Colonic mucosa (tissue), 4 donors: ENCODE measurements at regions not wholly inside any gene's neighbourhood (a gene's known extent, or its start where the extent isn't known, plus 50 kb on each side); places are given as distances from the start of the nearest gene placed in this dataset.

Experiments used
- DNase-seq: peaks from one replicate; pipeline ENCODE4 v3.0.0-alpha.2; 2020
- H3K27ac ChIP-seq: fragments of 200-600 bp; one replicate; pipeline ENCODE4 v1.8.0; 2021
- H3K27me3 ChIP-seq: fragments of 200-600 bp; one replicate; pipeline ENCODE4 v1.8.0; 2021
- H3K36me3 ChIP-seq: fragments of 200-600 bp; one replicate; pipeline ENCODE4 v1.8.0; 2021
- H3K4me1 ChIP-seq: fragments of 200-600 bp; one replicate; pipeline ENCODE4 v1.8.0; 2021; ENCODE audit warnings: mild to moderate bottlenecking
- H3K4me3 ChIP-seq: fragments of 200-600 bp; one replicate; pipeline ENCODE4 v1.8.0; 2021
- H3K9ac ChIP-seq, 2 donors: one replicate each; pipeline ENCODE4 v1.7.0; 2013; ENCODE audit warnings: control low read depth in 2 of 2, low read depth in 2 of 2, low read length in 2 of 2
- H3K9me3 ChIP-seq: fragments of 200-600 bp; one replicate; pipeline ENCODE4 v1.8.0; 2021
- CTCF ChIP-seq: fragments of 200-600 bp; IDR thresholded peaks from one replicate; pipeline ENCODE4 v1.8.0; 2022; ENCODE audit warnings: antibody characterized with exemption, mild to moderate bottlenecking
- intact Hi-C: fragments of 100-400 bp; cut with DNase I; formaldehyde crosslinking; loops from one replicate; pipeline ENCODE4 v1.14.1; 2022
- donor health status: healthy.
- donor health status: DM: no; HTN: no; CAD: no.
- donor health status: DM: no; HTN: no; CAD: no.

DNA sequence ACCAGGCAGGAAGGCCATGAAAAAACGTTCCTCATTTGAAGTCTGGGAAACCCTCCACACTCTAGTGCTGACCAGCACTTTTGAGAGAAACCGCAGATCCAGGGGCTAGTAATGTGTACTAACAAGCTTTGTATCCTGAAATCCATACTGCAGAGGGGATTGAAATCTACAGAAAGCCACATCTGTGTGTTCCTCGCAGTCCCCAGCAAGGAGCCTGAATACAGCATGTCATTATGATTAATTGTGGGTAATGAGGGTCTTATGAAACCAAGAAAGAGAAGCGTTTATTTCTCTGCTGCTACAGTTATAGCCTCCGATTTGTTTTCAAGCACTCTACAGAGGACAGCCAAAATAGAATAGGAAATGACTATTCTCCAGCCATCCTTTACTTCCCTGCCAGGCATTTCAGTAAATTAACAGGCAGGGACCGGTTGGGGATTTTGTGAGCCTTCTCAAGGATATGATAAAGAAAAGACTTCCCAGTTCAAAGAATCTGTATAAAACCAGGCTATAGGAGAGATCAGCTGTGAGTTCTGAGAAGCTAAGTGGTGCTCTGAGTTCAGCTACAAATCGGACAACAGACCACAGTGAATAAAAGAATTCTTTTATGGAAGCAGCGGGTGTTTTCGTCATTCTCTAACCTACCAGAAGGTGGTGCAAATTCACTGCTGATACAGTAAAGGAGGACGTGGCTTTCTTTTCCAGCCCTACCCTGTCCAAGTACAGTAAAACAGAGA lies 133.4 kb downstream of the INSIG2 start:
- intact Hi-C loops, result loop anchor here (2.0 to 10.0 kb wide), 2 partner anchors 177 to 643 kb away; no protein-coding TSS in a partner anchor
- Histone ChIP-seq H3K27ac (no peak overlapping the region), H3K9me3 (no peaks in the 10 kb centered on the region), H3K4me1 (no peaks in the 10 kb centered on the region), H3K27me3 (peaks cover 56% of the 10 kb centered on the region), H3K9ac (no peak overlapping the region), H3K36me3 (no peaks in the 10 kb centered on the region), H3K4me3 (no peak overlapping the region)
- peak; percentile 56 for TF ChIP-seq CTCF
- DNase-seq, result peak; percentile 46

DNA sequence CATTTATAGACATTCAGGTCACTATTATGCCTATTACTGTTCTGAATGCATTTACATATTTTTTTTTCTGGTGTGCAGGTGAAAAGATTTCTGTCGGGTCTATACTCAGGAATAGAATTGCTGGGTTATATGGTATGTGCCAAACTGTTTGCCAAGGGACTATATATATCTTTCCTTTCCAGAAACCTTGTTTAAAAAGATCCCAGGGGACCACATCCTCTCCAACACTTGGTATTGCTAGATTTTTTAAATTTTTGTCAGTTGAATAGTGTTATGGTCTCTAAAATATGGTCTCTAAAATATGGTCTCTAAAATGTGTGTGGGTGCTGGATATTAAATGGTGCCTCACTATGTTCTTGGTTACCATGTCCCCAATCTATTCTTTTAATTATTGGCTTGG lies 131.3 kb downstream of the INSIG2 start:
- H3K9me3 ChIP-seq, result no peaks in the 10 kb centered on the region
- DNase-seq, result no peak
- H3K27me3 ChIP-seq, result peaks cover 43% of the 10 kb centered on the region
- H3K9ac ChIP-seq, result no peak overlapping the region
- TF ChIP-seq CTCF, result no peak
- no peak overlapping the region for H3K4me3 ChIP-seq
- no peak overlapping the region for H3K27ac ChIP-seq
- no peaks in the 10 kb centered on the region for H3K4me1 ChIP-seq
- intact Hi-C loops, result loop anchor here (10.0 kb wide), 1 partner anchor 175 kb away; no protein-coding TSS in a partner anchor
- no peaks in the 10 kb centered on the region for H3K36me3 ChIP-seq

GRCh38 chr2:118216224-118216623 lies 128.0 kb downstream of the INSIG2 start:
- Histone ChIP-seq H3K4me3 (no peak overlapping the region), H3K27me3 (peaks cover 12% of the 10 kb centered on the region), H3K9me3 (no peaks in the 10 kb centered on the region), H3K27ac (no peak overlapping the region), H3K9ac (no peak overlapping the region), H3K36me3 (no peaks in the 10 kb centered on the region), H3K4me1 (no peaks in the 10 kb centered on the region)
- TF ChIP-seq CTCF, result no peak
- no peak for DNase-seq
- intact Hi-C loops, result no loop called here

DNA sequence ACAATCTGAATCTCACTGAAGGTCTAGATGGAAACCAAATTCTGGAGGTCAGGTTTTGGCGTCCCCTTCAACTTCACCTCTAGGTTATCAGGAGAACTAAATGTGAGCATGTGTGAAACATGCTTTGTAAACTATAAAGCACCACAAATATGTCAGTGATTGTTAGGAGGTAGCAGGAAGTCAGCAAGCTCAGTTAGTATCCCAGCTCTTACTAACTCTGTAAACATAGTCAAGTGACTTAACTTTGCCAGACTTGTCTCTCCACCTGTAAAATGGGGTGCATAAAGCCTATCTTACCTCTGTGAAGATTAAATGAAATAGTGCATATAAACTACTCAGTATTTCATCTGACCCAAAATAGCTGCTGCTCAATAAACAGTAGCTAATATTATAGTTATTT lies 121.5 kb downstream of the INSIG2 start:
- no peaks in the 10 kb centered on the region for H3K9me3 ChIP-seq
- H3K27me3 ChIP-seq, result no peaks in the 10 kb centered on the region
- H3K36me3 ChIP-seq, result no peaks in the 10 kb centered on the region
- TF ChIP-seq CTCF, result no peak
- intact Hi-C loops, result no loop called here
- H3K9ac ChIP-seq, result no peak overlapping the region
- H3K4me1 ChIP-seq, result no peaks in the 10 kb centered on the region
- no peak overlapping the region for H3K4me3 ChIP-seq
- DNase-seq, result no peak
- no peak overlapping the region for H3K27ac ChIP-seq

DNA sequence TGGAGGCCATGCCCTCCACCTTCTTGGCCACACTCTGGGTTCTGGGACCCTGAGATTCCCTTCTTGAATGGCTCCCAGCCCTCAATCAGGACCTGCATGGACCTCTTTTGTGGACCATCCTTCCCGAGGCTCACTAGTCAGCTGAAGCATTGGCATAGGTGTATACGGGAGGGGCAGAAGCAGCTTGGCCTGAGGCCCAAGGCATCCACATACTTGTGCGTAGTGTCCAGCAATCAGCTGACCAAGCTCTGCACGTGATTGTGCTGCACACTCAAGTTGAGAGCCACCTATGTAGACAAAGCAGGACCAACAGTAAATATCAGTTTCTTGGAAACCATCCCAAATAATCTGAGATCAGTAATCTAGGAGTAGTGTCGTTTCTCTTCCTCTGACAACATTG lies 119.6 kb downstream of the INSIG2 start:
- H3K27me3 ChIP-seq, result no peaks in the 10 kb centered on the region
- intact Hi-C loops, result no loop called here
- H3K9me3 ChIP-seq, result no peaks in the 10 kb centered on the region
- TF ChIP-seq CTCF, result no peak
- no peak overlapping the region for H3K27ac ChIP-seq
- H3K36me3 ChIP-seq, result no peaks in the 10 kb centered on the region
- H3K4me3 ChIP-seq, result no peak overlapping the region
- H3K4me1 ChIP-seq, result no peaks in the 10 kb centered on the region
- no peak overlapping the region for H3K9ac ChIP-seq
- no peak for DNase-seq
